Loucy (cell line): ENCODE measurements at regions not wholly inside any gene's neighbourhood (a gene's known extent, or its start where the extent isn't known, plus 50 kb on each side); places are given as distances from the start of the nearest gene placed in this dataset.

Experiments
- H2AFZ ChIP-seq: fragments of 200-600 bp; sonication (generic); 2 replicates; pipeline ENCODE4 v1.6.0; 2016; ENCODE audit warnings: antibody characterized with exemption, mild to moderate bottlenecking, low read length, moderate library complexity
- H3F3A ChIP-seq: fragments of 200-600 bp; 2 replicates; pipeline ENCODE4 v1.6.0; 2016; ENCODE audit warnings: antibody characterized with exemption, low read depth, mild to moderate bottlenecking
- H3K27me3 ChIP-seq: fragments of 200-600 bp; sonication (generic); 2 replicates; pipeline ENCODE4 v1.6.1; 2014; ENCODE audit warnings: low read length, mild to moderate bottlenecking; ENCODE audit not compliant: insufficient read depth, poor library complexity, severe bottlenecking
- H3K36me3 ChIP-seq: fragments of 200-600 bp; sonication (generic); 2 replicates; pipeline ENCODE4 v1.6.1; 2016; ENCODE audit warnings: low read length; ENCODE audit not compliant: insufficient read depth
- H3K4me1 ChIP-seq: fragments of 200-600 bp; sonication (generic); 2 replicates; pipeline ENCODE4 v1.5.1; 2014; ENCODE audit warnings: low read length, mild to moderate bottlenecking; ENCODE audit not compliant: insufficient read depth, poor library complexity, severe bottlenecking
- H3K4me2 ChIP-seq: fragments of 200-600 bp; sonication (generic); 2 replicates; pipeline ENCODE4 v1.6.0; 2014; ENCODE audit warnings: antibody characterized with exemption, low read length, low read depth, mild to moderate bottlenecking; ENCODE audit not compliant: poor library complexity, severe bottlenecking
- H3K4me3 ChIP-seq: fragments of 200-600 bp; sonication (generic); 2 replicates; pipeline ENCODE4 v1.5.1; 2014; ENCODE audit warnings: low read length, mild to moderate bottlenecking, mixed read lengths; ENCODE audit not compliant: poor library complexity, severe bottlenecking
- H3K79me2 ChIP-seq: fragments of 200-600 bp; sonication (generic); 2 replicates; pipeline ENCODE4 v1.6.1; 2014; ENCODE audit warnings: low read length; ENCODE audit not compliant: insufficient read depth
- H3K9ac ChIP-seq: fragments of 200-600 bp; sonication (generic); 2 replicates; pipeline ENCODE4 v1.6.0; 2014; ENCODE audit warnings: mild to moderate bottlenecking, low read depth, low read length, moderate library complexity; ENCODE audit not compliant: poor library complexity, severe bottlenecking
- H3K9me2 ChIP-seq: fragments of 200-600 bp; sonication (generic); replicated peaks from 2 replicates; pipeline ENCODE4 v1.6.1; 2016; ENCODE audit warnings: low read depth, low read length, mixed read lengths
- H3K9me3 ChIP-seq: fragments of 200-600 bp; sonication (generic); 2 replicates; pipeline ENCODE4 v1.6.1; 2014; ENCODE audit warnings: mild to moderate bottlenecking, antibody characterized with exemption, low read length, low read depth; ENCODE audit not compliant: insufficient read depth
- H4K20me1 ChIP-seq: fragments of 200-600 bp; sonication (generic); 2 replicates; pipeline ENCODE4 v1.6.0; 2014; ENCODE audit warnings: antibody characterized with exemption, low read length, mild to moderate bottlenecking; ENCODE audit not compliant: insufficient read depth, poor library complexity, severe bottlenecking
- EZH2phosphoT487 ChIP-seq: fragments of 200-600 bp; IDR thresholded peaks from 2 replicates; pipeline ENCODE4 v1.6.1; 2018; ENCODE audit warnings: antibody characterized with exemption, mild to moderate bottlenecking, moderate library complexity, borderline replicate concordance
- TF ChIP-seq, protein P1 (sequence below): fragments of 200-600 bp; sonication (generic); conservative IDR thresholded peaks from 2 replicates; pipeline ENCODE4 v1.5.1; 2014; ENCODE audit warnings: mild to moderate bottlenecking, antibody characterized with exemption, low read length

DNA sequence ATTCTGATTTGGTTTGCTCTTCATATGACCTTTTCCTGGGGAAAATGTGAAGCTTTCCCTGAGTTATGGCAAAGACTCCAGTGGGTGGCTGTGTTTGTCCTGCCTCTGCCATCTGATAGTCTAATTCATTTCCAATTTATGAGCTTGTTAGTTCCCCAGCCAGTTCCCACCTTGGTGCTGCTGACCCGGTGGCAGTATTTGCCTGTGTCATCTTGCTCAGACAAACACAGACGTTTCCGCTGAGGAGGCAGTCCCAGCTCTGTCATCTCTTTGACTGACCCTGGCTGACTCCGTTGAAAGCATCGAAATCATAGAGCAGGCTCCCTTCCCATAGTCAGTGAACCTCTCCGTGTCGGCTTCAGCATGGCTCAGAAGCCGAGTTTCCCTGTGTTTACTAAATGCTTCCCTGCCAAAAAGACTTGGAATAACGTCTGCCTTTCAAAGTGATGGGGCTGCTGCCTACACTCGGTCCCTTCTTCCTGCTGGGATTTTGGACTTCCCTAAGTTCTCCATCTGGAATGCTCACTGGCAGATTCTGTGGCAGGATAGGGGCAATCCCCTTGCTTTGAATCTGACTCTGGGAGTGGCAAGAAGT, 538.3 kb downstream of the NPIPA7 start:
- no peaks in the 10 kb centered on the region for H3K79me2 ChIP-seq
- H3K4me1 ChIP-seq, result no peaks in the 10 kb centered on the region
- no peak overlapping the region for H3K4me2 ChIP-seq
- no peak overlapping the region for H2AFZ ChIP-seq
- H3K9me3 ChIP-seq, result no peaks in the 10 kb centered on the region; the same call in 1 of the 2 replicates
- TF ChIP-seq, protein P1, sequence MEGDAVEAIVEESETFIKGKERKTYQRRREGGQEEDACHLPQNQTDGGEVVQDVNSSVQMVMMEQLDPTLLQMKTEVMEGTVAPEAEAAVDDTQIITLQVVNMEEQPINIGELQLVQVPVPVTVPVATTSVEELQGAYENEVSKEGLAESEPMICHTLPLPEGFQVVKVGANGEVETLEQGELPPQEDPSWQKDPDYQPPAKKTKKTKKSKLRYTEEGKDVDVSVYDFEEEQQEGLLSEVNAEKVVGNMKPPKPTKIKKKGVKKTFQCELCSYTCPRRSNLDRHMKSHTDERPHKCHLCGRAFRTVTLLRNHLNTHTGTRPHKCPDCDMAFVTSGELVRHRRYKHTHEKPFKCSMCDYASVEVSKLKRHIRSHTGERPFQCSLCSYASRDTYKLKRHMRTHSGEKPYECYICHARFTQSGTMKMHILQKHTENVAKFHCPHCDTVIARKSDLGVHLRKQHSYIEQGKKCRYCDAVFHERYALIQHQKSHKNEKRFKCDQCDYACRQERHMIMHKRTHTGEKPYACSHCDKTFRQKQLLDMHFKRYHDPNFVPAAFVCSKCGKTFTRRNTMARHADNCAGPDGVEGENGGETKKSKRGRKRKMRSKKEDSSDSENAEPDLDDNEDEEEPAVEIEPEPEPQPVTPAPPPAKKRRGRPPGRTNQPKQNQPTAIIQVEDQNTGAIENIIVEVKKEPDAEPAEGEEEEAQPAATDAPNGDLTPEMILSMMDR, result no peak
- no peak for TF ChIP-seq EZH2phosphoT487
- H3K36me3 ChIP-seq, result no peaks in the 10 kb centered on the region
- no peak overlapping the region for H3K9ac ChIP-seq
- H3K9me2 ChIP-seq, result no peaks in the 10 kb centered on the region
- no peaks in the 10 kb centered on the region for H4K20me1 ChIP-seq
- no peaks in the 10 kb centered on the region for H3K27me3 ChIP-seq
- H3K4me3 ChIP-seq, result no peak overlapping the region
- H3F3A ChIP-seq, result no peaks in the 10 kb centered on the region

DNA sequence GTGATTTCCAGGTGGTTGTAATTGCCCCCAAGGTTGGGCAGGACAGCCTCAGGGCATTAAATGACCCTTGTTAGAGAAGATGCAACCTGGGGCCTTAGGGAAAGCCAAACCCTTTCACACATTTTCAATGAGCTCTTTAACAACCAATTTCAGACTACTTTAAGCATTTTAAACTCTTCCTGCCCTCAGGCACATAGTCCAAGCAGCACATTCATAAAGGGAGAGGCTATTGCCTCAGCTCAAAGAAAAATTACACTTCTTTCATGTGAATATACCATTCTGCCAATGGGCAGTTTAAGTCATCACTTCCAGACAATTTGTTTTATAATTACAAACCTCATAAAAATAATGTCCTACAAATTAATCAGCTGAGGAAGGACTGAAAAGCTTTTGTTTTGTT, 544.5 kb downstream of the NPIPA7 start:
- no peak for TF ChIP-seq EZH2phosphoT487
- no peak overlapping the region for H2AFZ ChIP-seq
- H3K4me2 ChIP-seq, result no peak overlapping the region
- no peaks in the 10 kb centered on the region for H3K79me2 ChIP-seq
- no peak overlapping the region for H3K4me3 ChIP-seq
- H3F3A ChIP-seq, result no peaks in the 10 kb centered on the region
- H3K9ac ChIP-seq, result no peak overlapping the region
- no peaks in the 10 kb centered on the region for H4K20me1 ChIP-seq
- H3K4me1 ChIP-seq, result no peaks in the 10 kb centered on the region
- no peaks in the 10 kb centered on the region for H3K27me3 ChIP-seq
- no peaks in the 10 kb centered on the region for H3K9me2 ChIP-seq
- H3K36me3 ChIP-seq, result no peaks in the 10 kb centered on the region
- no peaks in the 10 kb centered on the region for H3K9me3 ChIP-seq

DNA sequence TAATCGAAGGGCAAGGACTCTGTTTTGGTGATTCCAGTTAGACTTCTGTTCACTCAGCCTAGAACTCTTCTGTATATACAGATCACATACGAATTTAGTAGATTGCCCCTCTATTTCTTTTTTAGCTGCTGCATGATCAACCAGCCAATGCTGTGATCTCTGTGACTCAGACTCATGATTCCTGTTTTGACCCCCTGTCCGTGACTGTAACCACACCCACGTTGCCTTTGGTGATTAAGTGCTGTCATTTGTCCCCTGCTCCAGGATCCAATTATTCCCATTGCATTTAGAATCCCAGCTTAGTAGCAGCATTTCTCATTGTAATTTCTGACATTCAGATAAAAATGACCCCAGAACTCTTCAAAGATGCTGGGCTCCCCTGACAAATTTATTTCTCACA, 545.7 kb downstream of the NPIPA7 start:
- Histone ChIP-seq H3K9me3 (no peaks in the 10 kb centered on the region), H3K9me2 (no peaks in the 10 kb centered on the region), H3K79me2 (no peaks in the 10 kb centered on the region), H3F3A (no peaks in the 10 kb centered on the region), H3K36me3 (no peaks in the 10 kb centered on the region), H3K4me2 (no peak overlapping the region), H4K20me1 (no peaks in the 10 kb centered on the region), H3K27me3 (no peaks in the 10 kb centered on the region), H3K4me3 (no peak overlapping the region), H3K9ac (no peak overlapping the region), H2AFZ (no peak overlapping the region), H3K4me1 (no peaks in the 10 kb centered on the region)
- TF ChIP-seq EZH2phosphoT487, result no peak
- TF ChIP-seq, protein P1, result no peak

DNA sequence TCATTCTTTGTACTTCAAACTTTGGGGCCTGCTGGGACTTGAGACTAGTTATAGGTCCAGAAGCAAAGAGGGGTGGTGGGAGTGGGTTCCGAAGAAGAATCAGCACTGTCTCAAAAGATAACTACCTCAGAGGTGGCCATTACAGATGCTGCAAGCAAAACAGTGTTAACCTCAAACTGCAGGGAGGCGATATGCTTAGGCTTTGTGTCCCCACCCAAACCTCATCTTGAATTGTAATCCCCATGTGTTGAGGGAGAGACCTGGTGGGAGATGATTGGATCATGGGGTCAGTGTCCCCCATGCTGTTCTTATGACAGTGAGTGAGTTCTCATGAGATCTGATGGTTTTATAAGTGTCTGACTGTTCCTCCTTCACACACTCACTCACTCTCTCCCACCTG, 545.3 kb downstream of the XYLT1 start:
- H3K9me3 ChIP-seq, result no peaks in the 10 kb centered on the region; the same call in 1 of the 2 replicates
- no peak overlapping the region for H3K4me2 ChIP-seq
- H3F3A ChIP-seq, result no peaks in the 10 kb centered on the region
- H3K36me3 ChIP-seq, result no peaks in the 10 kb centered on the region
- no peaks in the 10 kb centered on the region for H3K79me2 ChIP-seq
- TF ChIP-seq EZH2phosphoT487, result no peak
- no peak overlapping the region for H3K4me3 ChIP-seq
- no peaks in the 10 kb centered on the region for H3K9me2 ChIP-seq
- no peaks in the 10 kb centered on the region for H3K27me3 ChIP-seq
- H2AFZ ChIP-seq, result no peak overlapping the region
- H3K9ac ChIP-seq, result no peak overlapping the region
- no peaks in the 10 kb centered on the region for H4K20me1 ChIP-seq
- H3K4me1 ChIP-seq, result no peaks in the 10 kb centered on the region
